Osteocyte (in vitro differentiated cells): ENCODE measurements at regions not wholly inside any gene's neighbourhood (a gene's known extent, or its start where the extent isn't known, plus 50 kb on each side); places are given as distances from the start of the nearest gene placed in this dataset.

ENCODE experiments used
- DNase-seq: peaks from one replicate; pipeline ENCODE4 v3.0.0; 2021; ENCODE audit warnings: mixed read lengths; ENCODE audit not compliant: unreplicated experiment; ENCODE audit errors: extremely low spot score
- H3K27ac Mint-ChIP-seq: one replicate; pipeline ENCODE4 v1.8.0; 2021; ENCODE audit warnings: mild to moderate bottlenecking, mixed read lengths; ENCODE audit not compliant: unreplicated experiment
- H3K27me3 Mint-ChIP-seq: one replicate; pipeline ENCODE4 v1.8.0; 2021; ENCODE audit warnings: mixed read lengths; ENCODE audit not compliant: unreplicated experiment
- H3K36me3 Mint-ChIP-seq: one replicate; pipeline ENCODE4 v1.8.0; 2021; ENCODE audit warnings: mixed read lengths; ENCODE audit not compliant: unreplicated experiment
- H3K4me1 Mint-ChIP-seq: one replicate; pipeline ENCODE4 v1.8.0; 2021; ENCODE audit warnings: mixed read lengths; ENCODE audit not compliant: unreplicated experiment
- H3K4me3 Mint-ChIP-seq: one replicate; pipeline ENCODE4 v1.8.0; 2021; ENCODE audit warnings: mild to moderate bottlenecking, moderate library complexity, mixed read lengths; ENCODE audit not compliant: unreplicated experiment
- H3K9me3 Mint-ChIP-seq: one replicate; pipeline ENCODE4 v1.8.0; 2021; ENCODE audit warnings: mixed read lengths; ENCODE audit not compliant: unreplicated experiment
- TF ChIP-seq, protein P1 (sequence below): fragments of 200-600 bp; sonication (generic); IDR thresholded peaks from 2 replicates; pipeline ENCODE4 v1.5.0; 2021; ENCODE audit warnings: antibody characterized with exemption, mild to moderate bottlenecking, moderate library complexity

GRCh38 chr11:19345848-19346681 lies 105.3 kb upstream of the E2F8 start:
- Mint-ChIP-seq H3K27ac (no peak overlapping the region), H3K4me1 (peaks cover 15% of the 10 kb centered on the region), H3K4me3 (peak overlapping the region; percentile 69), H3K9me3 (no peaks in the 10 kb centered on the region), H3K36me3 (no peaks in the 10 kb centered on the region), H3K27me3 (peaks cover 91% of the 10 kb centered on the region)
- no peak for DNase-seq
- TF ChIP-seq, protein P1, sequence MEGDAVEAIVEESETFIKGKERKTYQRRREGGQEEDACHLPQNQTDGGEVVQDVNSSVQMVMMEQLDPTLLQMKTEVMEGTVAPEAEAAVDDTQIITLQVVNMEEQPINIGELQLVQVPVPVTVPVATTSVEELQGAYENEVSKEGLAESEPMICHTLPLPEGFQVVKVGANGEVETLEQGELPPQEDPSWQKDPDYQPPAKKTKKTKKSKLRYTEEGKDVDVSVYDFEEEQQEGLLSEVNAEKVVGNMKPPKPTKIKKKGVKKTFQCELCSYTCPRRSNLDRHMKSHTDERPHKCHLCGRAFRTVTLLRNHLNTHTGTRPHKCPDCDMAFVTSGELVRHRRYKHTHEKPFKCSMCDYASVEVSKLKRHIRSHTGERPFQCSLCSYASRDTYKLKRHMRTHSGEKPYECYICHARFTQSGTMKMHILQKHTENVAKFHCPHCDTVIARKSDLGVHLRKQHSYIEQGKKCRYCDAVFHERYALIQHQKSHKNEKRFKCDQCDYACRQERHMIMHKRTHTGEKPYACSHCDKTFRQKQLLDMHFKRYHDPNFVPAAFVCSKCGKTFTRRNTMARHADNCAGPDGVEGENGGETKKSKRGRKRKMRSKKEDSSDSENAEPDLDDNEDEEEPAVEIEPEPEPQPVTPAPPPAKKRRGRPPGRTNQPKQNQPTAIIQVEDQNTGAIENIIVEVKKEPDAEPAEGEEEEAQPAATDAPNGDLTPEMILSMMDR = no peak

GRCh38 chr11:19345519-19345847 lies 104.7 kb upstream of the E2F8 start:
- Mint-ChIP-seq H3K9me3 (no peaks in the 10 kb centered on the region), H3K27ac (no peak overlapping the region), H3K27me3 (peaks cover 90% of the 10 kb centered on the region), H3K36me3 (no peaks in the 10 kb centered on the region), H3K4me1 (peaks cover 15% of the 10 kb centered on the region), H3K4me3 (peak overlapping the region; percentile 69)
- TF ChIP-seq, protein P1 = no peak
- no peak for DNase-seq

GRCh38 chr11:19344661-19345518 lies 104.1 kb upstream of the E2F8 start:
- TF ChIP-seq, protein P1 = no peak
- H3K4me1 Mint-ChIP-seq = peaks cover 15% of the 10 kb centered on the region
- H3K36me3 Mint-ChIP-seq = no peaks in the 10 kb centered on the region
- H3K27me3 Mint-ChIP-seq = peaks cover 90% of the 10 kb centered on the region
- H3K4me3 Mint-ChIP-seq = peak overlapping the region; percentile 45
- no peaks in the 10 kb centered on the region for H3K9me3 Mint-ChIP-seq
- no peak for DNase-seq
- no peak overlapping the region for H3K27ac Mint-ChIP-seq

DNA sequence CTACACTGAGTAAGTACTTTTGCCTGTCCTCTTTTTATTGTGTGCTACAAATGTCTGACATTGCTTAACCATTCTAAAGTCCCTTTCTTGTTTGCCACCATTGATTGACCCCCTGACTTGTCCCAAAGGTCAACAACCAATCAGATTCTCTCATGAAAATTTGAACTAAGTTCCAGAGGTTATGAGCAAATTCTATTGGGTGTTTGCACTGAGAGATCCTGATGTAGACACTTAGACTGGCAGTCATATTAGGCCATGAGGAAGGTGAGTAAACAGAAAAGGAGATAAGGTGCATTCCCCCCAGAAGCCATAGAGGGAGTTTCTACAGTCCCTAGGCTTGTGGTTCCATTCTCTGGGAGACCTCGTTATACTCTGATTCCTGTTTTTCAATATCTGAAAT lies 101.3 kb upstream of the E2F8 start:
- TF ChIP-seq, protein P1 = no peak
- Mint-ChIP-seq H3K27ac (no peak overlapping the region), H3K4me1 (peaks cover 15% of the 10 kb centered on the region), H3K4me3 (no peak overlapping the region), H3K9me3 (no peaks in the 10 kb centered on the region), H3K27me3 (peaks cover 89% of the 10 kb centered on the region), H3K36me3 (no peaks in the 10 kb centered on the region)
- DNase-seq = no peak

- TF ChIP-seq, protein P1 = no peak
- H3K4me1 Mint-ChIP-seq = no peaks in the 10 kb centered on the region
- H3K27me3 Mint-ChIP-seq = peaks cover 82% of the 10 kb centered on the region
- H3K36me3 Mint-ChIP-seq = no peaks in the 10 kb centered on the region
- H3K9me3 Mint-ChIP-seq = no peaks in the 10 kb centered on the region
- H3K27ac Mint-ChIP-seq = no peak overlapping the region
- DNase-seq = no peak
- H3K4me3 Mint-ChIP-seq = no peak overlapping the region
These were observed 97.6 kb upstream of the E2F8 start for GRCh38 chr11:19338375-19338774.
